Upper lobe of right lung (tissue), 1 donor: ENCODE measurements at regions not wholly inside any gene's neighbourhood (a gene's known extent, or its start where the extent isn't known, plus 50 kb on each side); places are given as distances from the start of the nearest gene placed in this dataset.

Experiments used
- ATAC-seq: fragments of 200-7000 bp; cut with Tn5 transposase; one replicate; pipeline ENCODE4 v1.9.1; 2020; ENCODE audit warnings: mild to moderate bottlenecking, moderate library complexity
- DNase-seq: peaks from one replicate; pipeline ENCODE4 v3.0.0-alpha.2; 2020
- H3K27ac ChIP-seq: fragments of 200-600 bp; one replicate; pipeline ENCODE4 v1.8.0; 2022
- H3K27me3 ChIP-seq: fragments of 200-600 bp; one replicate; pipeline ENCODE4 v1.8.0; 2022; ENCODE audit warnings: mild to moderate bottlenecking
- H3K36me3 ChIP-seq: fragments of 200-600 bp; one replicate; pipeline ENCODE4 v1.8.0; 2022
- H3K4me1 ChIP-seq: fragments of 200-600 bp; one replicate; pipeline ENCODE4 v1.8.0; 2022
- H3K4me3 ChIP-seq: fragments of 200-600 bp; one replicate; pipeline ENCODE4 v1.8.0; 2022; ENCODE audit warnings: mild to moderate bottlenecking
- H3K9me3 ChIP-seq: fragments of 200-600 bp; one replicate; pipeline ENCODE4 v1.8.0; 2022
- CTCF ChIP-seq: fragments of 200-600 bp; IDR thresholded peaks from one replicate; pipeline ENCODE4 v1.8.0; 2022; ENCODE audit warnings: antibody characterized with exemption
- intact Hi-C: fragments of 100-400 bp; cut with DNase I; formaldehyde crosslinking; loops from one replicate; pipeline ENCODE4 v1.11.0; 2022
- donor health status: DM: no; HTN: yes; CAD: no; lungs with severe emphysema.

GRCh38 chr13:22168437-22169190, 497.7 kb downstream of the FGF9 start:
- Histone ChIP-seq H3K9me3 (no peaks in the 10 kb centered on the region), H3K4me3 (no peak overlapping the region), H3K27me3 (no peaks in the 10 kb centered on the region), H3K36me3 (no peaks in the 10 kb centered on the region), H3K27ac (no peak overlapping the region), H3K4me1 (no peaks in the 10 kb centered on the region)
- DNase-seq (no peak), ATAC-seq (no peak)
- intact Hi-C loops, result no loop called here
- no peak for TF ChIP-seq CTCF

GRCh38 chr13:22169473-22169872, 498.6 kb downstream of the FGF9 start:
- no peak overlapping the region for H3K27ac ChIP-seq
- intact Hi-C loops, result no loop called here
- no peaks in the 10 kb centered on the region for H3K27me3 ChIP-seq
- DNase-seq, result no peak
- no peak for ATAC-seq
- no peak for TF ChIP-seq CTCF
- H3K4me1 ChIP-seq, result no peaks in the 10 kb centered on the region
- H3K4me3 ChIP-seq, result no peak overlapping the region
- no peaks in the 10 kb centered on the region for H3K9me3 ChIP-seq
- no peaks in the 10 kb centered on the region for H3K36me3 ChIP-seq

GRCh38 chr13:22173610-22174009, 502.7 kb downstream of the FGF9 start:
- Histone ChIP-seq H3K36me3 (no peaks in the 10 kb centered on the region), H3K4me1 (no peaks in the 10 kb centered on the region), H3K9me3 (no peaks in the 10 kb centered on the region), H3K27me3 (no peaks in the 10 kb centered on the region), H3K4me3 (no peak overlapping the region), H3K27ac (no peak overlapping the region)
- TF ChIP-seq CTCF, result no peak
- no peak for ATAC-seq
- DNase-seq, result no peak
- intact Hi-C loops, result no loop called here

GRCh38 chr13:22175241-22175640, 504.4 kb downstream of the FGF9 start:
- Histone ChIP-seq H3K4me1 (no peaks in the 10 kb centered on the region), H3K27me3 (no peaks in the 10 kb centered on the region), H3K36me3 (no peaks in the 10 kb centered on the region), H3K27ac (no peak overlapping the region), H3K9me3 (no peaks in the 10 kb centered on the region), H3K4me3 (no peak overlapping the region)
- DNase-seq, result no peak
- no peak for TF ChIP-seq CTCF
- intact Hi-C loops, result no loop called here
- no peak for ATAC-seq

- no peak for TF ChIP-seq CTCF
- H3K36me3 ChIP-seq, result no peaks in the 10 kb centered on the region
- no peaks in the 10 kb centered on the region for H3K9me3 ChIP-seq
- intact Hi-C loops, result no loop called here
- DNase-seq (no peak), ATAC-seq (no peak)
- H3K4me1 ChIP-seq, result no peaks in the 10 kb centered on the region
- H3K4me3 ChIP-seq, result no peak overlapping the region
- no peak overlapping the region for H3K27ac ChIP-seq
- no peaks in the 10 kb centered on the region for H3K27me3 ChIP-seq
Observed at GRCh38 chr13:22175815-22176214, 504.9 kb downstream of the FGF9 start.
